DMS79 (cell line): ENCODE measurements at regions not wholly inside any gene's neighbourhood (a gene's known extent, or its start where the extent isn't known, plus 50 kb on each side); places are given as distances from the start of the nearest gene placed in this dataset.

Experiments used
- DNase-seq: peaks from one replicate; lab custom pipeline; 2025; lab: John Stamatoyannopoulos, UW

- DNase-seq = no peak
These were observed 56.8 kb upstream of the FAM181A start for GRCh38 chr14:93870377-93870776.

GRCh38 chr14:93869427-93869826 lies 57.7 kb upstream of the FAM181A start:
- DNase-seq = no peak

- DNase-seq = no peak
These were observed 59.0 kb upstream of the FAM181A start for GRCh38 chr14:93868165-93868564.

- no peak for DNase-seq
These were observed 64.9 kb upstream of the FAM181A start for GRCh38 chr14:93862265-93862664.

- no peak for DNase-seq
These were observed 65.3 kb upstream of the FAM181A start for GRCh38 chr14:93861836-93862235.

GRCh38 chr14:93859957-93860356 lies 67.2 kb upstream of the FAM181A start:
- DNase-seq = no peak

- DNase-seq = no peak
These were observed 68.2 kb upstream of the FAM181A start for GRCh38 chr14:93858896-93859295.

- DNase-seq = peak; percentile 93
These were observed 69.4 kb upstream of the PRIMA1 start for GRCh38 chr14:93857500-93858283.

GRCh38 chr14:93857081-93857480 lies 68.8 kb upstream of the PRIMA1 start:
- peak; percentile 93 for DNase-seq

GRCh38 chr14:93855737-93856136 lies 67.5 kb upstream of the PRIMA1 start:
- peak; percentile 94 for DNase-seq

GRCh38 chr14:93847473-93847872 lies 59.2 kb upstream of the PRIMA1 start:
- no peak for DNase-seq

GRCh38 chr14:93838238-93838637 lies 50.0 kb upstream of the PRIMA1 start:
- no peak for DNase-seq
